Lower lobe of right lung (tissue), 2 donors: ENCODE measurements at regions not wholly inside any gene's neighbourhood (a gene's known extent, or its start where the extent isn't known, plus 50 kb on each side); places are given as distances from the start of the nearest gene placed in this dataset.

Experiments used
- ATAC-seq, 2 donors: fragments of 200-7000 bp; cut with Tn5 transposase; one replicate each; pipeline ENCODE4 v1.9.1; 2020 to 2022; ENCODE audit warnings: mild to moderate bottlenecking in 2 of 2, moderate library complexity in 2 of 2
- DNase-seq: peaks from one replicate; pipeline ENCODE4 v3.0.0-alpha.2; 2020
- H3K27ac ChIP-seq: fragments of 200-600 bp; one replicate; pipeline ENCODE4 v1.8.0; 2022
- H3K27me3 ChIP-seq: fragments of 200-600 bp; one replicate; pipeline ENCODE4 v1.8.0; 2022; ENCODE audit warnings: low read depth
- H3K36me3 ChIP-seq: fragments of 200-600 bp; one replicate; pipeline ENCODE4 v1.8.0; 2022; ENCODE audit warnings: mild to moderate bottlenecking
- H3K4me1 ChIP-seq: fragments of 200-600 bp; one replicate; pipeline ENCODE4 v1.8.0; 2022
- H3K4me3 ChIP-seq: fragments of 200-600 bp; one replicate; pipeline ENCODE4 v1.8.0; 2022; ENCODE audit warnings: mild to moderate bottlenecking
- H3K9me3 ChIP-seq: fragments of 200-600 bp; one replicate; pipeline ENCODE4 v1.8.0; 2022
- CTCF ChIP-seq: fragments of 200-600 bp; IDR thresholded peaks from one replicate; pipeline ENCODE4 v1.8.0; 2022; ENCODE audit warnings: antibody characterized with exemption, mild to moderate bottlenecking
- intact Hi-C: fragments of 100-400 bp; cut with DNase I; formaldehyde crosslinking; loops from one replicate; pipeline ENCODE4 v1.11.0; 2022
- donor health status: DM: no; HTN: yes; CAD: no; lungs with severe emphysema.

DNA sequence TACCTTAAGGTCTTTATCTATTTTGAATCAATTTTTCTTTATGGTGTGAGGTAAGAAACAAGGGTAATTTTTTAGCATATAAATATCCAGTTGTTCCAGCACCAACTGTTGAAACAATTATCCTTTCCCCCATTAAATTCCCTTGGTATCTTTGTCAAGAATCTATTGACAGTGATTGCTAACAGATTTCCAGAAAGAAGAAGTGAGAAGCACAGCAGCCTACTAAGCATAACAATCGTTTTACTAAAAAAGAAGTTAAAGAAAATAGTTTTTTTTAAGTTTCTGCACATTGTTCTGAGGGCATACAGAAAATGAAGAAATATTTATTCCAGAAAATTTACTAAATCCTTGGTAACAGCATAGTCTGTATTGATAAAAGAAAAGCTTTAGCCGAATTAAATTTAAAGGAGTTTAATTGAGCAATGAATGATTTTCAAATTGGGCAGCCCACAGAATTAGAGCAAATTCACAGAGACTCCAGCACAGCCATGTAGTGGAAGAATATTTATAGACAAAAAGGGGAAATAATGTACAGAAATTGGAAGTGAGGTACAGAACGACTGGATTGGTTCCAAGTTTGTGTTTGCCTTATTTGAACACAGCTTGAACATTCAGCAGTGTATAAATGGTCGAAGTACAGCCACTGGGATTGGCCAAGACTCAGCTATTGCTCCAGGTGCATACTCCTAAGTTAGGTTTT lies 97.9 kb upstream of the UST start:
- H3K27ac ChIP-seq, result no peak overlapping the region
- TF ChIP-seq CTCF, result no peak
- ATAC-seq, result no peak
- intact Hi-C loops, result no loop called here
- H3K27me3 ChIP-seq, result no peaks in the 10 kb centered on the region
- no peak for DNase-seq
- H3K4me3 ChIP-seq, result no peak overlapping the region
- no peaks in the 10 kb centered on the region for H3K36me3 ChIP-seq
- H3K4me1 ChIP-seq, result peaks cover 13% of the 10 kb centered on the region
- H3K9me3 ChIP-seq, result no peaks in the 10 kb centered on the region

DNA sequence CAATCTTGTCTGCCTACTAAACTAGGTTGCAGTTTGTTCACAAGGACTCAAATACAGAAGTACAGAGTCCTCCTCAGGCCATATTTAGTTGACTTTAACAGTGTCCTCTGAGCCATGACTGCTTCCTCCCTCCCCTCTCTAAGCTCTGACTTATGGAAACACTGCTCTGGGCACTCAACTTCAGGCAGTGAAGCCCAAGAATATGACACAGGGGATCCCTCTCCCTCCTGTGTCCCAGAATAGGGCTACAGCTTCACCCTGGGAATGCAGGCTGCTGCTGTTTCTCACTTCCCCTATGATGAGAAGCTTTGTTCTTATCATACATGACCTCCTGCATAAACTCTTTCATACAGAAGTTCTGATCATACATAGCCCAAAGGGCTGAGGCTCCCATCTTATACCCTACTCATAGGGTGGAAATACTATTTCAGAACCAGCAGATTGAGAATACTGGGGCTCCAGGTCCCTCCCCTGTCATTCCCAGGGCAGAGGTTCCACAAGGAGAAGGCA lies 97.3 kb upstream of the UST start:
- H3K4me3 ChIP-seq, result no peak overlapping the region
- no peak for TF ChIP-seq CTCF
- ATAC-seq, result peak in 1 of 2 donors; percentile 11
- DNase-seq, result no peak
- H3K36me3 ChIP-seq, result no peaks in the 10 kb centered on the region
- H3K9me3 ChIP-seq, result no peaks in the 10 kb centered on the region
- H3K27me3 ChIP-seq, result no peaks in the 10 kb centered on the region
- intact Hi-C loops, result no loop called here
- peaks cover 13% of the 10 kb centered on the region for H3K4me1 ChIP-seq
- H3K27ac ChIP-seq, result no peak overlapping the region

- no peak for TF ChIP-seq CTCF
- Histone ChIP-seq H3K9me3 (no peaks in the 10 kb centered on the region), H3K4me3 (no peak overlapping the region), H3K27ac (no peak overlapping the region), H3K4me1 (peaks cover 13% of the 10 kb centered on the region), H3K36me3 (no peaks in the 10 kb centered on the region), H3K27me3 (no peaks in the 10 kb centered on the region)
- ATAC-seq (no peak), DNase-seq (no peak)
- intact Hi-C loops, result no loop called here
These were observed 95.8 kb upstream of the UST start for GRCh38 chr6:148650941-148651505.

DNA sequence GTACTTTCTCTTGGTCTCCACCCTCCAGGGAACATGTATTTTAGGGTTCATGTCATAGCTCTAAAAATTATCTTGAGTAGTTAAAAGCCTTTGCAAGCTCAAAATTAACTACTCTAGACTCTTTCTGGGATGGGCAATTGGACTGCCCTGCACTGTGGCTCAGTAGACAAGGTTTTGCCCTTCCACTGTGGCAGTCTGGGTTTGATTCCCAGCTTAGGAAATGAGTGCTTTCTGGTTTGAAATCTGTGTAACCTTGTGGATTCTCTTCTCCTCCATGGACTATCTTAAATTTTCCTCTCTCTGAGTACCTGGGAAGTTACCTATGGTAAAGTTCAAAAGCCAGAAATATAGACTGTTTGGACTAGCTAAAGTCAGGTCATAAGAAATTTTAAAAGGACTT lies 94.6 kb upstream of the UST start:
- ATAC-seq (no peak), DNase-seq (no peak)
- H3K27ac ChIP-seq, result no peak overlapping the region
- no peak for TF ChIP-seq CTCF
- no peak overlapping the region for H3K4me3 ChIP-seq
- no peaks in the 10 kb centered on the region for H3K27me3 ChIP-seq
- H3K4me1 ChIP-seq, result peaks cover 18% of the 10 kb centered on the region
- H3K36me3 ChIP-seq, result no peaks in the 10 kb centered on the region
- H3K9me3 ChIP-seq, result no peaks in the 10 kb centered on the region
- intact Hi-C loops, result no loop called here

- H3K27me3 ChIP-seq, result no peaks in the 10 kb centered on the region
- H3K4me3 ChIP-seq, result no peak overlapping the region
- no peak overlapping the region for H3K27ac ChIP-seq
- H3K4me1 ChIP-seq, result peaks cover 18% of the 10 kb centered on the region
- H3K36me3 ChIP-seq, result no peaks in the 10 kb centered on the region
- intact Hi-C loops, result no loop called here
- TF ChIP-seq CTCF, result no peak
- ATAC-seq, result no peak
- H3K9me3 ChIP-seq, result no peaks in the 10 kb centered on the region
- no peak for DNase-seq
These were observed 93.6 kb upstream of the UST start for GRCh38 chr6:148653138-148653776.
